ENCODE measurements at regions not wholly inside any gene's neighbourhood (a gene's known extent, or its start where the extent isn't known, plus 50 kb on each side); places are given as distances from the start of the nearest gene placed in this dataset.

DNA sequence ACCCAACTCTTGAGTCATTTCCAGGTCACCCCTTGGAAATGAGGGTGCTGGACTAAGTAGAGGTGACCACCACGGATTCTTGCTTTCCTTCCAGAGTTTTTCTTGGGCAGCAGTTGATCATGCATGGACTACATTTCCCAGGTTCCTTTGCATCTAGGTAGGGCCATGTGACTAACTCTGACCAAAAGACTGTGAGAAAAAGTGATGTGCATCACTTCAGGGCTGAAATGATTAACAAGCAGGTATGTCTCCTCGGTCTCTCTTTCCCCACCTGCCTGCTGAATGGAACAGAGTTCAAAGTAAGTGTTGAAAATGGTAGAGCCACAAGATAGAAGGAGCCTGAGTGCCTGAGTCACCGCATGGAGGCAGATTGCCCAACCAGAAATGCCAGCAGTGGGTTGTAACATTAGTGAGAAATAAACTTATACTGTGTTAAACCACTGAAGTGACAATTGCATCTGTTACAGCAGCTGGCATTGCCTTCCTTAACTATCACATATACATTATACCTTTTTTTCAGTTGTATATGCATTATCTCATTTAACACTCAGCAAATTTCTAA lies 113.5 kb downstream of the MN1 start:
- no peak overlapping the region for H2BK5ac ChIP-seq (ENCODE audit: low read length)
- H3K27me3 ChIP-seq (ENCODE audit: insufficient read depth, low read length, poor library complexity), result no peaks in the 10 kb centered on the region
- H4K5ac ChIP-seq (ENCODE audit: low read length), result no peak overlapping the region
- H2BK120ac ChIP-seq (ENCODE audit: low read depth, low read length), result no peak overlapping the region
- peak; percentile 66 for DNase-seq
- no peak overlapping the region for H3K4me3 ChIP-seq (ENCODE audit: low read length)
- H3K36me3 ChIP-seq (ENCODE audit: control insufficient read depth, insufficient read depth, low read length), result peaks cover 3% of the 10 kb centered on the region
- WGBS (ENCODE audit: extremely low coverage, insufficient coverage, low lambda C conversion rate), result no CpG with 5 or more reads among the region's 3 CpGs
- H2BK15ac ChIP-seq (replicated peaks; ENCODE audit: low read depth), result no peak overlapping the region
- H3K4me1 ChIP-seq (ENCODE audit: control insufficient read depth, low read depth, low read length), result peaks cover 5% of the 10 kb centered on the region
- H4K8ac ChIP-seq (ENCODE audit: low read depth, low read length), result no peak overlapping the region
- H2AK5ac ChIP-seq (ENCODE audit: low read length), result no peak overlapping the region
- no peak overlapping the region for H3K27ac ChIP-seq (ENCODE audit: low read depth, low read length)
- H3K9ac ChIP-seq (ENCODE audit: low read length), result no peak overlapping the region
- H3K23ac ChIP-seq (ENCODE audit: low read length), result no peak overlapping the region
- H3K79me2 ChIP-seq (ENCODE audit: control insufficient read depth, insufficient read depth, low read length), result no peaks in the 10 kb centered on the region
- H3K79me1 ChIP-seq (ENCODE audit: low read length), result peaks cover 2% of the 10 kb centered on the region
- H3K4me2 ChIP-seq (ENCODE audit: low read length), result no peak overlapping the region
- H3K18ac ChIP-seq (ENCODE audit: low read length), result no peak overlapping the region
- no peak overlapping the region for H3K56ac ChIP-seq (ENCODE audit: low read length)
- no peak overlapping the region for H3K4ac ChIP-seq (ENCODE audit: low read depth, low read length)

DNA sequence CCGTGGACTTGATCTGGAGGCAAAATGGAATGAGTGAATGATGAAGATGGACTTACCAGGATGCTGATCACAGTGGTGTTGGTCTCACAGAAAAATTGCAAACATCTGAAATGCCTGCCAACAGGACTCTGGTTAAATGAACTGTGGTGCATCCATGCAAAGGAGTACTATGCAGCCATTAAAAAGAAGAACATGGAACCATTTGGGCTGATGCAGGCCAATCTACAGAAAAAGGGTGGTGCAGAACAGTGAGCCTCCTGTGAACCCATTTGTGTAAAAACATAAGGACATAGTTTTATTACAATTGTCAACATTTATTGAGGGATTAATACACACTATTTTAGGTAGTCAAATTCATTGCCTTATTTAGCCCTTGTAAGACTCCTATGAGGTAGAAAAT lies 111.9 kb downstream of the MN1 start:
- Histone ChIP-seq H3K4me2 (ENCODE audit: low read length) (no peak overlapping the region), H3K9ac (ENCODE audit: low read length) (no peak overlapping the region), H3K79me1 (ENCODE audit: low read length) (peaks cover 2% of the 10 kb centered on the region), H3K4me1 (ENCODE audit: control insufficient read depth, low read depth, low read length) (peaks cover 5% of the 10 kb centered on the region), H3K27ac (ENCODE audit: low read depth, low read length) (no peak overlapping the region), H3K36me3 (ENCODE audit: control insufficient read depth, insufficient read depth, low read length) (peaks cover 3% of the 10 kb centered on the region), H3K18ac (ENCODE audit: low read length) (no peak overlapping the region), H4K8ac (ENCODE audit: low read depth, low read length) (no peak overlapping the region), H3K27me3 (ENCODE audit: insufficient read depth, low read length, poor library complexity) (no peaks in the 10 kb centered on the region), H3K4me3 (ENCODE audit: low read length) (no peak overlapping the region), H3K23ac (ENCODE audit: low read length) (no peak overlapping the region), H2BK5ac (ENCODE audit: low read length) (no peak overlapping the region), H3K4ac (ENCODE audit: low read depth, low read length) (no peak overlapping the region), H2AK5ac (ENCODE audit: low read length) (no peak overlapping the region), H3K79me2 (ENCODE audit: control insufficient read depth, insufficient read depth, low read length) (no peaks in the 10 kb centered on the region), H2BK15ac (replicated peaks; ENCODE audit: low read depth) (no peak overlapping the region), H2BK120ac (ENCODE audit: low read depth, low read length) (no peak overlapping the region), H4K5ac (ENCODE audit: low read length) (no peak overlapping the region), H3K56ac (ENCODE audit: low read length) (no peak overlapping the region)
- DNase-seq, result no peak
- no CpG with 5 or more reads among the region's 1 CpG for WGBS (ENCODE audit: extremely low coverage, insufficient coverage, low lambda C conversion rate)

DNA sequence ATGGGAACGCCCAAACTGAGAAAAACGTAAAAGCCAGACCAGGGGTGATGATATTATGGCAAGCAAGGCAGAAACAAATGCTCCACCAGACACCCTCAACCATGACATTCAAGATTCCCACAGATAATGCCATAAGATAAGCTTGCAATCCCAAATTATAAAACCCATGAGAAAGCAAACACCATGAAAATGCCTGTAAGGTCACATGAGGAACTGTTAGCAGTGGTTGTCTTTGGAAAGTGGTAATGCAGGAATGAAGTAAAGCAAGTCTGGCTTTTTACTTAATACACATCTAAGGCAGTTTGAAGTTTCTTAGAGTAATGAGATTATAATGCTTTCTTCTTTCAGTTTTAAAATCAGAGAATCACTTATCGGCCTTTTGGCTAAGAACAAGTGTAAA lies 111.0 kb downstream of the MN1 start:
- WGBS (ENCODE audit: extremely low coverage, insufficient coverage, low lambda C conversion rate), result no CpG with 5 or more reads among the region's 3 CpGs
- Histone ChIP-seq H3K27ac (ENCODE audit: low read depth, low read length) (no peak overlapping the region), H2BK5ac (ENCODE audit: low read length) (no peak overlapping the region), H2BK15ac (replicated peaks; ENCODE audit: low read depth) (no peak overlapping the region), H3K4me3 (ENCODE audit: low read length) (no peak overlapping the region), H3K56ac (ENCODE audit: low read length) (peak overlapping the region; percentile 56), H4K5ac (ENCODE audit: low read length) (no peak overlapping the region), H3K9ac (ENCODE audit: low read length) (no peak overlapping the region), H3K4me2 (ENCODE audit: low read length) (no peak overlapping the region), H3K23ac (ENCODE audit: low read length) (no peak overlapping the region), H2BK120ac (ENCODE audit: low read depth, low read length) (no peak overlapping the region), H2AK5ac (ENCODE audit: low read length) (no peak overlapping the region), H3K4me1 (ENCODE audit: control insufficient read depth, low read depth, low read length) (peaks cover 5% of the 10 kb centered on the region), H3K27me3 (ENCODE audit: insufficient read depth, low read length, poor library complexity) (no peaks in the 10 kb centered on the region), H3K79me1 (ENCODE audit: low read length) (peaks cover 2% of the 10 kb centered on the region), H3K36me3 (ENCODE audit: control insufficient read depth, insufficient read depth, low read length) (peaks cover 3% of the 10 kb centered on the region), H3K4ac (ENCODE audit: low read depth, low read length) (no peak overlapping the region), H3K18ac (ENCODE audit: low read length) (no peak overlapping the region), H4K8ac (ENCODE audit: low read depth, low read length) (no peak overlapping the region), H3K79me2 (ENCODE audit: control insufficient read depth, insufficient read depth, low read length) (no peaks in the 10 kb centered on the region)
- DNase-seq, result peak; percentile 44

DNA sequence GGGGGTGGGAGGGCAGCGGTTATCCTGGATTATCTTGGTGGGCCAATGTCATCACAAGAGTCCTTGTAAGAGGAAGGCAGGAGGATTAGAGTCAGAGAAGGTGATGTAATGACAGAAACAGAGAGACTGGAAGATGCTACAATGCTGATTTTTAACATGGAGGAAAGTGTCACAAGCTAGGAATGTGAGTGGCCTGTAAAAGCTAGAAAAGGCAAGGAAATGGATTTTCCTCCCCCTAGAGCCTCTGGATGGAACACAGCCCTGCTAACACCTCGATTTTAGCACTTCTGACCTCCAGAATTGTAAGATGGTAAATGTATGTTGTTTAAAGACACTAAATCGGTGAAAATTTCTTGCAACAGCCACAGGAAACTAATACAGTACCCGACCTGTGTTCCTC lies 109.3 kb downstream of the MN1 start:
- DNase-seq, result peak; percentile 81
- no peak overlapping the region for H2BK120ac ChIP-seq (ENCODE audit: low read depth, low read length)
- no peak overlapping the region for H3K27ac ChIP-seq (ENCODE audit: low read depth, low read length)
- H3K18ac ChIP-seq (ENCODE audit: low read length), result no peak overlapping the region
- peaks cover 3% of the 10 kb centered on the region for H3K36me3 ChIP-seq (ENCODE audit: control insufficient read depth, insufficient read depth, low read length)
- H3K79me1 ChIP-seq (ENCODE audit: low read length), result peaks cover 2% of the 10 kb centered on the region
- no peak overlapping the region for H4K8ac ChIP-seq (ENCODE audit: low read depth, low read length)
- no peaks in the 10 kb centered on the region for H3K79me2 ChIP-seq (ENCODE audit: control insufficient read depth, insufficient read depth, low read length)
- H2BK5ac ChIP-seq (ENCODE audit: low read length), result no peak overlapping the region
- no peaks in the 10 kb centered on the region for H3K27me3 ChIP-seq (ENCODE audit: insufficient read depth, low read length, poor library complexity)
- H2BK15ac ChIP-seq (replicated peaks; ENCODE audit: low read depth), result no peak overlapping the region
- H3K4me2 ChIP-seq (ENCODE audit: low read length), result no peak overlapping the region
- no peak overlapping the region for H2AK5ac ChIP-seq (ENCODE audit: low read length)
- no peak overlapping the region for H3K23ac ChIP-seq (ENCODE audit: low read length)
- no peak overlapping the region for H3K9ac ChIP-seq (ENCODE audit: low read length)
- no peak overlapping the region for H3K4ac ChIP-seq (ENCODE audit: low read depth, low read length)
- H3K4me3 ChIP-seq (ENCODE audit: low read length), result no peak overlapping the region
- peak overlapping the region; percentile 34 for H3K56ac ChIP-seq (ENCODE audit: low read length)
- H3K4me1 ChIP-seq (ENCODE audit: control insufficient read depth, low read depth, low read length), result peaks cover 5% of the 10 kb centered on the region
- no CpG with 5 or more reads among the region's 4 CpGs for WGBS (ENCODE audit: extremely low coverage, insufficient coverage, low lambda C conversion rate)
- no peak overlapping the region for H4K5ac ChIP-seq (ENCODE audit: low read length)

DNA sequence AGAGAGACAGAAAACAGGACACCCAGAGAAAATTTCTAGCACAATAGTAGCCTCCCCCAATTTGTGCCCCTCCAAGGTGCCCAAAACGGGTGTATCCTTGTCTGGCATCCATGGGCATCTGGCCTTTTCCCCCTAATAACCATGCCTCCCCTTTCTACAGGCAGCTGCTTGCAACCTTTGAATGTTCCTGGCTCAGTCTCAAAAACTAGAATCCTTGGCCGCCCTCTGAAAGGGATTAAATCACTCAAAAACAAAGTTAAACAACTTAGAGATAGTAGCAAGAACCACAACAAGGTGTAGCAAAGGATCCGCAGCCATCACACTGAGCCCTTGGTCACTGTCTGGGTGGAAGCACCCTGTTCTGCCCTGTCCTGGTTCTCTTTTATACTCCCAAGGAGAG lies 105.6 kb downstream of the MN1 start:
- no peak overlapping the region for H3K4ac ChIP-seq (ENCODE audit: low read depth, low read length)
- no peak overlapping the region for H2AK5ac ChIP-seq (ENCODE audit: low read length)
- no peaks in the 10 kb centered on the region for H3K36me3 ChIP-seq (ENCODE audit: control insufficient read depth, insufficient read depth, low read length)
- no peak overlapping the region for H3K9ac ChIP-seq (ENCODE audit: low read length)
- no peak overlapping the region for H3K18ac ChIP-seq (ENCODE audit: low read length)
- no peak overlapping the region for H3K56ac ChIP-seq (ENCODE audit: low read length)
- no peak overlapping the region for H4K8ac ChIP-seq (ENCODE audit: low read depth, low read length)
- no peak overlapping the region for H3K4me2 ChIP-seq (ENCODE audit: low read length)
- H3K23ac ChIP-seq (ENCODE audit: low read length), result no peak overlapping the region
- peaks cover 5% of the 10 kb centered on the region for H3K4me1 ChIP-seq (ENCODE audit: control insufficient read depth, low read depth, low read length)
- H3K27ac ChIP-seq (ENCODE audit: low read depth, low read length), result no peak overlapping the region
- no peak overlapping the region for H2BK5ac ChIP-seq (ENCODE audit: low read length)
- no peaks in the 10 kb centered on the region for H3K27me3 ChIP-seq (ENCODE audit: insufficient read depth, low read length, poor library complexity)
- H3K79me1 ChIP-seq (ENCODE audit: low read length), result peaks cover 1% of the 10 kb centered on the region
- no peak overlapping the region for H4K5ac ChIP-seq (ENCODE audit: low read length)
- no peak overlapping the region for H3K4me3 ChIP-seq (ENCODE audit: low read length)
- H2BK15ac ChIP-seq (replicated peaks; ENCODE audit: low read depth), result no peak overlapping the region
- no CpG with 5 or more reads among the region's 3 CpGs for WGBS (ENCODE audit: extremely low coverage, insufficient coverage, low lambda C conversion rate)
- H2BK120ac ChIP-seq (ENCODE audit: low read depth, low read length), result no peak overlapping the region
- no peak for DNase-seq
- H3K79me2 ChIP-seq (ENCODE audit: control insufficient read depth, insufficient read depth, low read length), result no peaks in the 10 kb centered on the region

DNA sequence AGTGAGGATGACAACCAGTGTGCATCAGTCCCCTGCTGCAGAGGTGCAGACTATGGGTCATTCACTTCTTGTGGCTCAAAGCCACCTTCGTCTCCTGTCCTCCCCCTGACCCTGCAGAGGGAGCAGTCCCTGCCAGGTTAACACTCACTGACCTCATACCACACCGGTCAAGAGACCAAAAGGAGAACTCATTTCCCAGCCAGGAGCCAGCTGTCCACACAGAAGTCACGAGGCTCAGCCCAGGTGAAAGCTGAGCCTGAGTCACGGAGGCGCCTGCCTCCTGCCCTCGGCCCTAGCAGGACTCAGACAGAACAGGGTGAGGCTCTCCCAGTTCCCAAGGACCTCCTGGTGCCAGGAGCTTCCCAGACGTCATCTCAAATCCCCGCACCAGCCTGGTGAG lies 103.7 kb downstream of the MN1 start:
- Histone ChIP-seq H4K8ac (ENCODE audit: low read depth, low read length) (no peak overlapping the region), H2BK120ac (ENCODE audit: low read depth, low read length) (no peak overlapping the region), H3K36me3 (ENCODE audit: control insufficient read depth, insufficient read depth, low read length) (no peaks in the 10 kb centered on the region), H3K79me1 (ENCODE audit: low read length) (peaks cover 1% of the 10 kb centered on the region), H3K4me2 (ENCODE audit: low read length) (no peak overlapping the region), H2AK5ac (ENCODE audit: low read length) (no peak overlapping the region), H3K79me2 (ENCODE audit: control insufficient read depth, insufficient read depth, low read length) (no peaks in the 10 kb centered on the region), H3K9ac (ENCODE audit: low read length) (no peak overlapping the region), H3K4ac (ENCODE audit: low read depth, low read length) (no peak overlapping the region), H2BK15ac (replicated peaks; ENCODE audit: low read depth) (no peak overlapping the region), H3K18ac (ENCODE audit: low read length) (no peak overlapping the region), H3K27me3 (ENCODE audit: insufficient read depth, low read length, poor library complexity) (no peaks in the 10 kb centered on the region), H2BK5ac (ENCODE audit: low read length) (no peak overlapping the region), H3K27ac (ENCODE audit: low read depth, low read length) (no peak overlapping the region), H3K4me1 (ENCODE audit: control insufficient read depth, low read depth, low read length) (no peaks in the 10 kb centered on the region), H3K56ac (ENCODE audit: low read length) (no peak overlapping the region), H3K23ac (ENCODE audit: low read length) (no peak overlapping the region), H3K4me3 (ENCODE audit: low read length) (no peak overlapping the region), H4K5ac (ENCODE audit: low read length) (no peak overlapping the region)
- no peak for DNase-seq
- WGBS (ENCODE audit: extremely low coverage, insufficient coverage, low lambda C conversion rate), result no CpG with 5 or more reads among the region's 8 CpGs

Measured in mesendoderm (in vitro differentiated cells).